Keratinocyte (primary cell): ENCODE measurements at regions not wholly inside any gene's neighbourhood (a gene's known extent, or its start where the extent isn't known, plus 50 kb on each side); places are given as distances from the start of the nearest gene placed in this dataset.

ENCODE experiments used
- DNase-seq: peaks from one replicate; pipeline ENCODE4 v3.0.0-alpha.2; 2011; ENCODE audit warnings: low read depth, missing footprints, low spot score
- FAIRE-seq: peaks from 2 replicates; lab custom pipeline; 2011; peaks lifted over from hg19 to GRCh38; lab: Jason Lieb, UNC
- H2AFZ ChIP-seq: 2 replicates; pipeline ENCODE4 v1.6.0; 2012; ENCODE audit warnings: low read length, control low read depth, inconsistent platforms; ENCODE audit not compliant: control insufficient read depth
- H3K27ac ChIP-seq: 2 replicates; pipeline ENCODE4 v1.5.1; 2011; ENCODE audit warnings: low read length; ENCODE audit not compliant: control insufficient read depth, insufficient read depth
- H3K27me3 ChIP-seq: 3 replicates; pipeline ENCODE4 v1.6.0; 2011; ENCODE audit warnings: low read length; ENCODE audit not compliant: control insufficient read depth, insufficient read depth; ENCODE audit errors: extremely low read depth
- H3K36me3 ChIP-seq, 2 experiments: 2 replicates in 1 of 2; 3 replicates in 1 of 2; pipeline ENCODE4 v1.5.1; 2011; ENCODE audit warnings: low read length in 2 of 2, mild to moderate bottlenecking in 1 of 2; ENCODE audit not compliant: control insufficient read depth in 2 of 2, insufficient read depth in 2 of 2; ENCODE audit errors: extremely low read depth in 1 of 2
- H3K4me1 ChIP-seq: 3 replicates; pipeline ENCODE4 v1.5.1; 2011; ENCODE audit warnings: low read length; ENCODE audit not compliant: control insufficient read depth, insufficient read depth; ENCODE audit errors: extremely low read depth
- H3K4me2 ChIP-seq: 3 replicates; pipeline ENCODE4 v1.6.0; 2011; ENCODE audit warnings: low read depth, low read length; ENCODE audit not compliant: control insufficient read depth, insufficient read depth; ENCODE audit errors: extremely low read depth
- H3K4me3 ChIP-seq, 3 experiments: fragments of 200-600 bp in 1 of 3; sonication (generic) in 1 of 3; 2 replicates in 2 of 3; 3 replicates in 1 of 3; pipeline ENCODE4 v1.5.1; 2011 to 2016; ENCODE audit warnings: low read length in 3 of 3, mild to moderate bottlenecking in 3 of 3, control low read depth in 2 of 3, inconsistent platforms in 1 of 3, low read depth in 1 of 3, mixed read lengths in 1 of 3, mixed run types in 1 of 3, moderate library complexity in 1 of 3; ENCODE audit not compliant: control insufficient read depth in 2 of 3, insufficient read depth in 2 of 3; ENCODE audit errors: extremely low read depth in 1 of 3
- H3K79me2 ChIP-seq: 2 replicates; pipeline ENCODE4 v1.6.0; 2012; ENCODE audit warnings: low read length; ENCODE audit not compliant: control insufficient read depth, insufficient read depth
- H3K9ac ChIP-seq: 3 replicates; pipeline ENCODE4 v1.6.0; 2011; ENCODE audit warnings: low read length; ENCODE audit not compliant: control insufficient read depth, insufficient read depth; ENCODE audit errors: extremely low read depth
- H3K9me1 ChIP-seq: 3 replicates; pipeline ENCODE4 v1.6.0; 2011; ENCODE audit warnings: low read length; ENCODE audit not compliant: control insufficient read depth, insufficient read depth; ENCODE audit errors: extremely low read depth
- H3K9me3 ChIP-seq: 2 replicates; pipeline ENCODE4 v1.5.1; 2012; ENCODE audit warnings: low read depth, low read length; ENCODE audit not compliant: control insufficient read depth
- H4K20me1 ChIP-seq: 3 replicates; pipeline ENCODE4 v1.6.0; 2011; ENCODE audit warnings: low read length; ENCODE audit not compliant: control insufficient read depth, insufficient read depth; ENCODE audit errors: extremely low read depth
- CTCF ChIP-seq, 3 experiments: IDR thresholded peaks in 1 of 3; conservative IDR thresholded peaks in 1 of 3; optimal IDR thresholded peaks in 1 of 3; 2 replicates in 2 of 3; 3 replicates in 1 of 3; pipeline versions ENCODE3 to v1.5.1; 2011; ENCODE audit warnings: low read length in 3 of 3, mild to moderate bottlenecking in 3 of 3, moderate library complexity in 2 of 3, control low read depth in 1 of 3, inconsistent platforms in 1 of 3; ENCODE audit not compliant: insufficient read depth in 2 of 3; ENCODE audit errors: extremely low read depth in 1 of 3
- EZH2 ChIP-seq: IDR thresholded peaks from one replicate; pipeline ENCODE4 v1.6.1; 2012; ENCODE audit warnings: inconsistent platforms, mild to moderate bottlenecking, low read length, moderate library complexity
- dilution Hi-C: fragments of 300-500 bp; cut with MboI; formaldehyde crosslinking; loops from one replicate; pipeline ENCODE4 v1.7.0; 2020; ENCODE audit warnings: low sequenced_read_pairs; ENCODE audit not compliant: extremely low pct_ligation_motif_present

GRCh38 chr1:96987186-96987703 is 265.7 kb downstream of the PTBP2 start:
- no peak overlapping the region for H3K27ac ChIP-seq
- no peak overlapping the region for H2AFZ ChIP-seq
- H3K79me2 ChIP-seq = no peaks in the 10 kb centered on the region
- no peaks in the 10 kb centered on the region for H4K20me1 ChIP-seq
- dilution Hi-C loops = no loop called here
- no peak overlapping the region for H3K9ac ChIP-seq
- DNase-seq = no peak
- no peaks in the 10 kb centered on the region for H3K4me1 ChIP-seq
- no peak overlapping the region for H3K4me3 ChIP-seq
- H3K4me2 ChIP-seq = no peak overlapping the region
- no peaks in the 10 kb centered on the region for H3K27me3 ChIP-seq
- no peaks in the 10 kb centered on the region for H3K9me3 ChIP-seq
- no peaks in the 10 kb centered on the region for H3K36me3 ChIP-seq
- no peak for FAIRE-seq
- no peak for TF ChIP-seq EZH2
- TF ChIP-seq CTCF (optimal IDR thresholded peaks at IDR 0.05 in 1 of 3, IDR thresholded peaks at IDR 0.05 in 1 of 3, conservative IDR thresholded peaks at IDR 0.05 in 1 of 3; ENCODE audit: extremely low read depth in 1 of 3, insufficient read depth in 2 of 3, low read length in 3 of 3) = no peak
- H3K9me1 ChIP-seq = no peaks in the 10 kb centered on the region

GRCh38 chr1:96989302-96989701 is 267.7 kb downstream of the PTBP2 start:
- no peaks in the 10 kb centered on the region for H3K9me3 ChIP-seq
- no peaks in the 10 kb centered on the region for H3K4me1 ChIP-seq
- H3K4me3 ChIP-seq = no peak overlapping the region
- no peak overlapping the region for H3K9ac ChIP-seq
- H4K20me1 ChIP-seq = no peaks in the 10 kb centered on the region
- TF ChIP-seq CTCF (optimal IDR thresholded peaks at IDR 0.05 in 1 of 3, IDR thresholded peaks at IDR 0.05 in 1 of 3, conservative IDR thresholded peaks at IDR 0.05 in 1 of 3; ENCODE audit: extremely low read depth in 1 of 3, insufficient read depth in 2 of 3, low read length in 3 of 3) = no peak
- no peak for TF ChIP-seq EZH2
- no peaks in the 10 kb centered on the region for H3K79me2 ChIP-seq
- H3K27me3 ChIP-seq = no peaks in the 10 kb centered on the region
- H3K4me2 ChIP-seq = no peak overlapping the region
- H3K36me3 ChIP-seq = no peaks in the 10 kb centered on the region
- FAIRE-seq (no peak), DNase-seq (no peak)
- dilution Hi-C loops = no loop called here
- no peaks in the 10 kb centered on the region for H3K9me1 ChIP-seq
- no peak overlapping the region for H3K27ac ChIP-seq
- H2AFZ ChIP-seq = no peak overlapping the region
